HL-60 (cell line): ENCODE measurements at regions not wholly inside any gene's neighbourhood (a gene's known extent, or its start where the extent isn't known, plus 50 kb on each side); places are given as distances from the start of the nearest gene placed in this dataset.

Source experiments
- DNase-seq, 2 experiments: peaks; one replicate each; pipeline ENCODE4 v3.0.0-alpha.2; 2010 to 2020; ENCODE audit warnings: low read depth in 1 of 2, low spot score in 1 of 2
- H3K27ac ChIP-seq: fragments of 250-450 bp; sonication (Bioruptor Pico); replicated peaks from 2 replicates; pipeline ENCODE4 v1.5.1; 2020; ENCODE audit warnings: mild to moderate bottlenecking, moderate library complexity
- H3K27me3 ChIP-seq: fragments of 250-450 bp; sonication (Bioruptor Pico); 2 replicates; pipeline ENCODE4 v1.5.1; 2021; ENCODE audit warnings: mild to moderate bottlenecking, moderate library complexity; ENCODE audit not compliant: insufficient read depth, poor library complexity, severe bottlenecking
- H3K4me3 ChIP-seq: replicated peaks from 2 replicates; pipeline ENCODE4 v1.5.1; 2011; ENCODE audit warnings: mild to moderate bottlenecking, control low read depth, low read length; ENCODE audit not compliant: insufficient read depth
- GABPA ChIP-seq: IDR thresholded peaks from 2 replicates; pipeline ENCODE4 v1.6.1; 2012; ENCODE audit warnings: low read depth
- POLR2AphosphoS5 ChIP-seq: IDR thresholded peaks from 2 replicates; pipeline ENCODE4 v1.6.1; 2012; ENCODE audit warnings: low read depth
- SPI1 ChIP-seq: IDR thresholded peaks from 2 replicates; pipeline ENCODE4 v1.6.1; 2012; ENCODE audit warnings: low read depth, mild to moderate bottlenecking, borderline replicate concordance
- TF ChIP-seq, protein P1 (sequence below): IDR thresholded peaks from one replicate; pipeline ENCODE4 v1.5.1; 2011; ENCODE audit warnings: low read length, control low read depth, inconsistent platforms; ENCODE audit not compliant: insufficient read depth
- TF ChIP-seq, protein P2 (sequence below): IDR thresholded peaks from 2 replicates; pipeline ENCODE4 v1.6.1; 2012; ENCODE audit warnings: low read depth; ENCODE audit not compliant: insufficient replicate concordance

DNA sequence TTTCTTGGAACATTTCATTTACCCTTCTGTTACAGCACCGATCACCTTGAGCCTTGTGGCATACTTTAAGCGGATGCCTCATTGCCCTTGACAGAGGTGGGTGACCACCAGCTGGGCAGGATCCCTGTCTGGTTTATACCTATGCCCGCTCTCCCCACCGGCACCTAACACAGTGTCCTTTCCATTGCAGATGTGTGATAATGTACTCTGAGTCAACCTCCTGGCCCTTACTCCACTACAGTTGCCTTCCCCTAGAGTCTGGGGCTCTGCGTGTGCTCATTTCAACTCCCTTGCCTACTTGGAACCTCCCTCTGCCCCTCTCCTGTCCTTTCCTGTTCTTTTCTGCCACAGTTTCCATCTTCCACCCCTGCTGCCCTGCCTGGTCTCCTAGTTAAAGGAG lies 60.2 kb upstream of the MED13 start:
- no peak for TF ChIP-seq SPI1
- no peak for DNase-seq
- H3K4me3 ChIP-seq: no peak overlapping the region

DNA sequence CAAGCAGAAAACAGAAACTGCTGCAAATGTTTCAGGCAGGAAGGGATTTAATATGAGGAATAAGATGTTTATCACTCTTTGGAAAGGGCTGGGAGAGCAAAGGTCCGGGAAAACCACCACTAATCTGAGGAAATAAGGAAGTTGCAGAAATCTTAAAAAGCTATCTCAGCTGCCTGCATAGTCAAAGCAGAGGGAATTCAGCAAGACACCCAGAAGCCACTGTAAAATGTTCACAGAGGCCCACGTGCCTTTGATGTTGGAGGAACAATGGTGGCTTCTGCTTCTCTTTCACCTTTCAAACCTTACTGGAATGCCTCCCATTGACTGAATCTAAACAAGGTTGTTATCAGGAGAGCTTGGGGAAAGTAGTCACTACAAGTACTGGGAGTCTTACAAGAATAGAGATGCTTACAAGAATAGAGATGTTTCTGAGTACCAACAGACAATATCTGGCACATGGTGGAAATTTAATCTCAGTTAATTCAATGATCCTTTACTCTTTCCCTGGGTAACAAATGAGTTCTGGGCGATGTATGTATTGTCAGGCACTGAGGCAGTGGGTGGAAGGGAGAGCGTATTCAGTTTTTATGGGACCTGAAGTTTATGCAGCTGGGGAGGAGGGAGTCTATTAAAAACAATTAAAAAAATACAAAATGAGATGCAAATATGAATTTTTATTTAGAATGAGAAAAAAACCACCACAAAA lies 56.1 kb upstream of the MED13 start:
- no peak overlapping the region for H3K4me3 ChIP-seq
- TF ChIP-seq, protein P1, sequence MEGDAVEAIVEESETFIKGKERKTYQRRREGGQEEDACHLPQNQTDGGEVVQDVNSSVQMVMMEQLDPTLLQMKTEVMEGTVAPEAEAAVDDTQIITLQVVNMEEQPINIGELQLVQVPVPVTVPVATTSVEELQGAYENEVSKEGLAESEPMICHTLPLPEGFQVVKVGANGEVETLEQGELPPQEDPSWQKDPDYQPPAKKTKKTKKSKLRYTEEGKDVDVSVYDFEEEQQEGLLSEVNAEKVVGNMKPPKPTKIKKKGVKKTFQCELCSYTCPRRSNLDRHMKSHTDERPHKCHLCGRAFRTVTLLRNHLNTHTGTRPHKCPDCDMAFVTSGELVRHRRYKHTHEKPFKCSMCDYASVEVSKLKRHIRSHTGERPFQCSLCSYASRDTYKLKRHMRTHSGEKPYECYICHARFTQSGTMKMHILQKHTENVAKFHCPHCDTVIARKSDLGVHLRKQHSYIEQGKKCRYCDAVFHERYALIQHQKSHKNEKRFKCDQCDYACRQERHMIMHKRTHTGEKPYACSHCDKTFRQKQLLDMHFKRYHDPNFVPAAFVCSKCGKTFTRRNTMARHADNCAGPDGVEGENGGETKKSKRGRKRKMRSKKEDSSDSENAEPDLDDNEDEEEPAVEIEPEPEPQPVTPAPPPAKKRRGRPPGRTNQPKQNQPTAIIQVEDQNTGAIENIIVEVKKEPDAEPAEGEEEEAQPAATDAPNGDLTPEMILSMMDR: no peak
- TF ChIP-seq SPI1 (no peak), GABPA (no peak), POLR2AphosphoS5 (no peak)
- TF ChIP-seq, protein P2, sequence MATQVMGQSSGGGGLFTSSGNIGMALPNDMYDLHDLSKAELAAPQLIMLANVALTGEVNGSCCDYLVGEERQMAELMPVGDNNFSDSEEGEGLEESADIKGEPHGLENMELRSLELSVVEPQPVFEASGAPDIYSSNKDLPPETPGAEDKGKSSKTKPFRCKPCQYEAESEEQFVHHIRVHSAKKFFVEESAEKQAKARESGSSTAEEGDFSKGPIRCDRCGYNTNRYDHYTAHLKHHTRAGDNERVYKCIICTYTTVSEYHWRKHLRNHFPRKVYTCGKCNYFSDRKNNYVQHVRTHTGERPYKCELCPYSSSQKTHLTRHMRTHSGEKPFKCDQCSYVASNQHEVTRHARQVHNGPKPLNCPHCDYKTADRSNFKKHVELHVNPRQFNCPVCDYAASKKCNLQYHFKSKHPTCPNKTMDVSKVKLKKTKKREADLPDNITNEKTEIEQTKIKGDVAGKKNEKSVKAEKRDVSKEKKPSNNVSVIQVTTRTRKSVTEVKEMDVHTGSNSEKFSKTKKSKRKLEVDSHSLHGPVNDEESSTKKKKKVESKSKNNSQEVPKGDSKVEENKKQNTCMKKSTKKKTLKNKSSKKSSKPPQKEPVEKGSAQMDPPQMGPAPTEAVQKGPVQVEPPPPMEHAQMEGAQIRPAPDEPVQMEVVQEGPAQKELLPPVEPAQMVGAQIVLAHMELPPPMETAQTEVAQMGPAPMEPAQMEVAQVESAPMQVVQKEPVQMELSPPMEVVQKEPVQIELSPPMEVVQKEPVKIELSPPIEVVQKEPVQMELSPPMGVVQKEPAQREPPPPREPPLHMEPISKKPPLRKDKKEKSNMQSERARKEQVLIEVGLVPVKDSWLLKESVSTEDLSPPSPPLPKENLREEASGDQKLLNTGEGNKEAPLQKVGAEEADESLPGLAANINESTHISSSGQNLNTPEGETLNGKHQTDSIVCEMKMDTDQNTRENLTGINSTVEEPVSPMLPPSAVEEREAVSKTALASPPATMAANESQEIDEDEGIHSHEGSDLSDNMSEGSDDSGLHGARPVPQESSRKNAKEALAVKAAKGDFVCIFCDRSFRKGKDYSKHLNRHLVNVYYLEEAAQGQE: no peak
- DNase-seq: no peak
- no peak overlapping the region for H3K27ac ChIP-seq
- no peaks in the 10 kb centered on the region for H3K27me3 ChIP-seq

More for the DNA sequence above, 60.2 kb upstream of the MED13 start:
- Histone ChIP-seq H3K27me3 (no peaks in the 10 kb centered on the region), H3K27ac (no peak overlapping the region)

DNA sequence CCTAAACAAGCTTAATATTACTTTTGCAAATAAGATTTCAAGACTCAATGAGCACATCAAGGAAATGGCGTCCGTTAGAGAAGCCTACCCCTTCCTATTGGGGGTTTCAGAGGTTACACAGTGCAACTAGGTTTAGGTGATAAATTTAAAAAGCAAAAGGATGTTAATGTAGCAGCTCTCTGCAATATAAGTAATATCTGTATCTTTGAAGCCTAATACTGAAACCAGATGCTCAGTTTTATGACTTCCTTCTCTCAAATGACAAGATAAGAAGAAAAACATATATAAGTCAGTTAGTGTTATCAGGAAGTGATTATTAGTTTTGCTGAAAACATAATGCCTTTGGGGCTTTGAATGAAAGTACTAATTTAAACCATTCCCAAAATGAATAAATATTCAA lies 54.3 kb upstream of the MED13 start:
- DNase-seq: no peak
- Histone ChIP-seq H3K4me3 (no peak overlapping the region), H3K27me3 (no peaks in the 10 kb centered on the region), H3K27ac (no peak overlapping the region)
- TF ChIP-seq, protein P2: no peak
- no peak for TF ChIP-seq GABPA
- TF ChIP-seq, protein P1: no peak
- TF ChIP-seq SPI1: no peak
- no peak for TF ChIP-seq POLR2AphosphoS5
